AG09319 (cell line): ENCODE measurements at regions not wholly inside any gene's neighbourhood (a gene's known extent, or its start where the extent isn't known, plus 50 kb on each side); places are given as distances from the start of the nearest gene placed in this dataset.
A peak's percentile ranks its signal among the peaks of the same experiment; 100 is the strongest.

Experiments
- DNase-seq: peaks from one replicate; pipeline ENCODE4 v3.0.0-alpha.2; 2010; ENCODE audit warnings: low read depth; ENCODE audit errors: extremely low read depth
- TF ChIP-seq, protein P1 (sequence below): IDR thresholded peaks from 2 replicates; pipeline ENCODE4 v1.5.1; 2011; ENCODE audit warnings: low read depth, mild to moderate bottlenecking, inconsistent platforms, low read length, moderate library complexity

DNA sequence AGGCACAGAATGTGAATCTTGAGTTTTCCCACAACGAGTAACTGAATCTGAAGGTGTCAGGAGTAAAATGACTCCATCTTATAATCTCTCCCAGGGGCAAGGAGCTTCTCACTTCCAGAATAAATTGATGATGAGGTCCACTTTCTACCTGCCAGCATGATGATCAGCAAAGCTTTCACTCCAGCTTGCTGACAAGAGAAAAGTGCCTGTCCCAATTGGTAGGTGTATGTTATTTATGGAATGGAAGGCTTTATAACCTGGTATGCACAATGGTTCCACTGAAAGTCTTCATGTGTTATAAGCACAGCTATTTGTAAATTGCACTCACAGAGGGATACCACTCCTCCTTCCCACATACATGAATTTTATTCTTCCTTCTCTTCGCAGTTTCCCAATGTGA is 401.0 kb upstream of the UBE2E3 start:
- TF ChIP-seq, protein P1, sequence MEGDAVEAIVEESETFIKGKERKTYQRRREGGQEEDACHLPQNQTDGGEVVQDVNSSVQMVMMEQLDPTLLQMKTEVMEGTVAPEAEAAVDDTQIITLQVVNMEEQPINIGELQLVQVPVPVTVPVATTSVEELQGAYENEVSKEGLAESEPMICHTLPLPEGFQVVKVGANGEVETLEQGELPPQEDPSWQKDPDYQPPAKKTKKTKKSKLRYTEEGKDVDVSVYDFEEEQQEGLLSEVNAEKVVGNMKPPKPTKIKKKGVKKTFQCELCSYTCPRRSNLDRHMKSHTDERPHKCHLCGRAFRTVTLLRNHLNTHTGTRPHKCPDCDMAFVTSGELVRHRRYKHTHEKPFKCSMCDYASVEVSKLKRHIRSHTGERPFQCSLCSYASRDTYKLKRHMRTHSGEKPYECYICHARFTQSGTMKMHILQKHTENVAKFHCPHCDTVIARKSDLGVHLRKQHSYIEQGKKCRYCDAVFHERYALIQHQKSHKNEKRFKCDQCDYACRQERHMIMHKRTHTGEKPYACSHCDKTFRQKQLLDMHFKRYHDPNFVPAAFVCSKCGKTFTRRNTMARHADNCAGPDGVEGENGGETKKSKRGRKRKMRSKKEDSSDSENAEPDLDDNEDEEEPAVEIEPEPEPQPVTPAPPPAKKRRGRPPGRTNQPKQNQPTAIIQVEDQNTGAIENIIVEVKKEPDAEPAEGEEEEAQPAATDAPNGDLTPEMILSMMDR: no peak

GRCh38 chr2:180578441-180578840 is 402.0 kb upstream of the UBE2E3 start:
- DNase-seq: no peak
- TF ChIP-seq, protein P1: no peak

More for the DNA sequence above, 401.0 kb upstream of the UBE2E3 start:
- DNase-seq: no peak

GRCh38 chr2:180577567-180577966 is 402.8 kb upstream of the UBE2E3 start:
- DNase-seq: no peak
- TF ChIP-seq, protein P1: no peak

DNA sequence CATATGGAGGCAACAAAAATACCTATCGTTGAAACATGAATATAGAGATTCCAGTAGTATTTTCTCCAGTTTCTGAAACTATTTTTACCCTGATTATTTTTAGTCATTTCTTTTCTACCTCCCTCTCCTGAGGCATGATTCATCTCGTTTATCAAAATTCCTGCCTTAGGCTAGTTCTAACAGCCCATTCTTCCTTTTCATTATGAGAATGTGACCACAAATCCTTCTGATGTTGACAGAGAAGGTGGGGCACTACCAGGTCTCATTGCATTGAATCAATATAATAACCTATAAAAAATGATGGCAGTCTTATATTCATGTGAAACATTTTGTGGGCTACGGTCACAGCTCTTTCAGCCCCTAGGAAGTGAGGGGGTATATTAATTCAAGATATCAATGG is 406.5 kb upstream of the UBE2E3 start:
- DNase-seq: no peak
- TF ChIP-seq, protein P1: no peak

DNA sequence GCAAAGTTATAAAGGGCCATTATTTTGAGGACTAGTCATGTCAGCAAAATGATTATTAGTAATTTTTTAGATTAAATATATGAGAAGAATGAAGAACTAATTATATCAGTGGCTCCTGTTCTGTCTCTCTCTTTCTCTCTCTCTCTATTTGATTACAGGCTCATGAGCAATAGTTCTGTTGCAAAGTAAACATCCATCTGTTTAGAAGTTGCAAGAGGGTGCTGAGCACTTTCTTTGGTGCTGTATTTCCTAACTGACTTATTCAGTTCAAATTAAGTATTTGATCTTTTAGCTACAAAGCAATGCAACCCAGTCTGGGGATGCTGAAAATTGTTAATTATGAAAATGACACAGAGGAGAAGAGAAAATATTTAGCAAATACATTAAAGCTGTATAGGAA is 408.1 kb upstream of the UBE2E3 start:
- DNase-seq: no peak
- TF ChIP-seq, protein P1: no peak

DNA sequence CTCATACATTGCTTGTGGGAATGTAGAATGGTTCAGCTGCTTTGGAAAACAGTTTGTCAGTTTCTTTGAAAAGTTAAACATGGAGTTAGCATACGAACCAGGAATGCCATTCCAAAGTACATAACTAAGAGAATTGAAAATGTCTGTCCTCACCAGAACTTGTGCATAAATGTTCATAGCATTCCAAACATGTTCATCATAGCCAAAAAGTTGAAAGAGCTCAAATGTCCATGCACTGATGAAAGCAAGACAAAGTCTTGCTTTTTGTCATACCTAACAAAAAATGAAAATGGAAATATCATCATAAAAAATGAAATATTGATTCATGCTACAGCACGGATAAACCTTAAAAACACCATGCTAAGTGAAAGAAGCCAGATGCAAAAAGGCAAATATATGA is 408.8 kb upstream of the UBE2E3 start:
- DNase-seq: peak; percentile 28
- TF ChIP-seq, protein P1: no peak

DNA sequence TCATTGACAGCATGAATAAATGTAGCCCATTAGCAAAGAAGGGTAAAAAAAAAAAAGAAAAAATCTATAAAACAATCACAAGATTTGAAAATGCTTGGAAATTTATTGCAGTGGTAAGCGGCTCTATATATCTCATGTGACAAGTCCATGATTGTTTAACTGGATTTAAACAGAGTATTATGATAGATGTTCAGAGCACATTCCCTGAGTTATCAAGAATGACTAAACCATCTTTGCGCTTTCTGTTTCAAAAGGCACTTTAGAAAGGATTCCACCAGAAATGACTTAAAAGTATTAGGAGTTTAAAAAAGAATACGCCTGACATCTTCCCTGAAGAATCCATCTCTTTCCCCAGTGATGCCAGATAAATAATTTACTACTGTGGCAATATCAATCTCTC is 409.5 kb upstream of the UBE2E3 start:
- DNase-seq: no peak
- TF ChIP-seq, protein P1: no peak

DNA sequence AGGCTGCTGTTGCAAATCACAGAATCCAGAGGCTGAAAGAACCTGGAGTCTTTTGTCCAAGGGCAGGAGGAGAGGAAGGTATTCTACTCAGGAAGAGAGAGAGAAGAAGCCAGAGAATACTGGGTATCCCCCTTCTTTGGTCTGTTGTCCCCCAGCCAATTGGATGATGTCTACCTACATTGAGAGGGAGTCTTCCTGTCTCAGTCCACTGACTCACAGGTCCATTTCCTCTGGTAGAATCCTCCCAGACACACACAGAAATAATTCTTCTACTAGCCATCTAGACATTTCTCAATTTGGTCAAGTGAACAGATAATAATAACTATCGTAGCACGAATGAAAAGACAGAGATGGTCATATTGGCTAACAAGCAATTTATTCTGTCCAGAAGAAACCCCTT is 416.4 kb upstream of the UBE2E3 start:
- TF ChIP-seq, protein P1: no peak

More for the DNA sequence above, 416.4 kb upstream of the UBE2E3 start:
- DNase-seq: no peak
